K562 (cell line): ENCODE measurements at regions not wholly inside any gene's neighbourhood (a gene's known extent, or its start where the extent isn't known, plus 50 kb on each side); places are given as distances from the start of the nearest gene placed in this dataset.

Experiments
- ATAC-seq: fragments of 200-7000 bp; cut with Tn5 transposase; 3 replicates; pipeline ENCODE4 v1.9.1; 2020; ENCODE audit warnings: moderate library complexity
- BruUV-seq: library from RNA; stranded (reverse); fragments of 400-500 nt; replicated peaks from 2 replicates; lab custom pipeline; 2021; lab: Mats Ljungman, UMichigan
- CTCF ChIA-PET: fragments of 300-600 bp; formaldehyde crosslinking; extraction: SDS; loops from one replicate; lab custom pipeline; 2021; ENCODE audit warnings: low intra/inter-chr PET ratio; lab: Yijun Ruan, JAX
- POLR2A ChIA-PET: fragments of 300-600, 350-650 bp; sonication (Branson Sonifier 250); formaldehyde crosslinking; extraction: SDS; loops from one replicate; lab custom pipeline; 2021; ENCODE audit warnings: antibody characterized with exemption, inconsistent platforms; lab: Yijun Ruan, JAX
- DNase-seq, 4 experiments: peaks; one replicate each; pipeline versions ENCODE4 v3.0.0 to v3.0.0-alpha.2; 2011 to 2018; ENCODE audit warnings: low spot score in 3 of 4, mixed read lengths in 3 of 4; ENCODE audit errors: extremely low read depth in 1 of 4
- FAIRE-seq: peaks from 2 replicates; lab custom pipeline; 2011; peaks lifted over from hg19 to GRCh38; lab: Jason Lieb, UNC
- H2AFZ ChIP-seq: 2 replicates; pipeline ENCODE4 v1.6.0; 2011; ENCODE audit warnings: low read depth, low read length, control low read depth, inconsistent platforms
- H3K27ac ChIP-seq: fragments of 200-600 bp; 3 replicates; pipeline ENCODE4 v1.8.0; 2011; ENCODE audit warnings: low read depth, mild to moderate bottlenecking, control low read depth, inconsistent platforms, low read length, moderate library complexity, mixed read lengths; ENCODE audit errors: extremely low read depth
- H3K27me3 ChIP-seq, 2 experiments: fragments of 300-600 bp in 1 of 2; 2 replicates in 1 of 2; 3 replicates in 1 of 2; pipeline versions ENCODE4 v1.6.0 to v1.8.0; 2011; ENCODE audit warnings: inconsistent platforms in 2 of 2, low read length in 2 of 2, mild to moderate bottlenecking in 1 of 2, mixed read lengths in 1 of 2, moderate library complexity in 1 of 2; ENCODE audit not compliant: control insufficient read depth in 2 of 2, insufficient read depth in 2 of 2
- H3K36me3 ChIP-seq: fragments of 300-600 bp; 3 replicates; pipeline ENCODE4 v1.8.0; 2011; ENCODE audit warnings: mild to moderate bottlenecking, low read length, inconsistent platforms; ENCODE audit not compliant: control insufficient read depth, insufficient read depth
- H3K4me1 ChIP-seq, 2 experiments: fragments of 200-600 bp in 1 of 2; replicated peaks in 1 of 2; 2 replicates in 1 of 2; 3 replicates in 1 of 2; pipeline versions ENCODE4 v1.5.1 to v1.8.0; 2011; ENCODE audit warnings: inconsistent platforms in 2 of 2, low read length in 2 of 2, mild to moderate bottlenecking in 1 of 2, mixed read lengths in 1 of 2, moderate library complexity in 1 of 2; ENCODE audit not compliant: control insufficient read depth in 2 of 2, insufficient read depth in 2 of 2
- H3K4me2 ChIP-seq: 2 replicates; pipeline ENCODE4 v1.6.1; 2011; ENCODE audit warnings: low read length, control low read depth, inconsistent platforms, mixed read lengths; ENCODE audit not compliant: insufficient read depth
- H3K4me3 ChIP-seq: fragments of 200-600 bp; sonication (generic), shearing (Covaris generic); 2 replicates; pipeline ENCODE4 v1.5.1; 2016; ENCODE audit warnings: control low read depth, inconsistent platforms
- H3K79me2 ChIP-seq: fragments of 200-600 bp; 3 replicates; pipeline ENCODE4 v1.8.0; 2011; ENCODE audit warnings: low read length, inconsistent platforms; ENCODE audit not compliant: control insufficient read depth, insufficient read depth
- H3K9ac ChIP-seq, 2 experiments: 2 replicates each; pipeline versions ENCODE4 v1.6.0 to v1.6.1; 2011; ENCODE audit warnings: low read depth in 2 of 2, low read length in 2 of 2, control low read depth in 1 of 2, inconsistent platforms in 1 of 2, mild to moderate bottlenecking in 1 of 2, mixed read lengths in 1 of 2; ENCODE audit not compliant: insufficient read depth in 1 of 2
- H3K9me1 ChIP-seq: one replicate; pipeline ENCODE4 v1.6.0; 2011; ENCODE audit warnings: inconsistent platforms, mild to moderate bottlenecking, low read length, moderate library complexity; ENCODE audit not compliant: control insufficient read depth, insufficient read depth
- H3K9me3 ChIP-seq: replicated peaks from 2 replicates; pipeline ENCODE4 v1.5.1; 2011; ENCODE audit warnings: low read depth, low read length, inconsistent platforms; ENCODE audit not compliant: control insufficient read depth, insufficient read depth
- H4K20me1 ChIP-seq: replicated peaks from 2 replicates; pipeline ENCODE4 v1.6.1; 2011; ENCODE audit warnings: low read length, inconsistent platforms, mixed read lengths; ENCODE audit not compliant: control insufficient read depth, insufficient read depth
- ARHGAP35 ChIP-seq: fragments of 450-650 bp; IDR thresholded peaks from 2 replicates; pipeline ENCODE4 v1.6.1; 2018; ENCODE audit not compliant: partially characterized antibody
- CBFA2T2 ChIP-seq: fragments of 450-650 bp; conservative IDR thresholded peaks from 2 replicates; pipeline ENCODE4 v1.6.1; 2017; ENCODE audit warnings: mild to moderate bottlenecking
- E2F5 ChIP-seq: sonication (generic); formaldehyde crosslinking; IDR thresholded peaks from 2 replicates; pipeline ENCODE4 v1.8.0; 2022; ENCODE audit warnings: mild to moderate bottlenecking, missing genetic modification reagents
- TFE3 ChIP-seq: fragments of 450-650 bp; formaldehyde crosslinking; IDR thresholded peaks from 2 replicates; pipeline ENCODE4 v1.4.0; 2020; ENCODE audit warnings: mild to moderate bottlenecking, mixed read lengths
- WGBS: fragments of 100-300 bp; shearing (Covaris generic); methylation state at CpG from one replicate; pipeline ENCODE4 v1.1.6; 2016; ENCODE audit warnings: low coverage, mixed read lengths; ENCODE audit not compliant: insufficient coverage; ENCODE audit errors: missing lambda C conversion rate; 5-methylcytosine and 5-hydroxymethylcytosine counted together
- in situ Hi-C: fragments of 300-500 bp; cut with MboI; formaldehyde crosslinking; loops from 4 replicates; pipeline ENCODE4 v1.15.0; 2018; ENCODE audit warnings: inconsistent platforms, mixed read lengths
- intact Hi-C: fragments of 100-400 bp; cut with micrococcal nuclease; formaldehyde crosslinking; loops from 2 replicates; pipeline ENCODE4 v1.14.2; 2022

- H3K9ac ChIP-seq = no peak overlapping the region
- 0% methylated on average over 1 of the region's 1 CpG for WGBS
- H3K4me3 ChIP-seq = no peak overlapping the region
- no peaks in the 10 kb centered on the region for H3K9me1 ChIP-seq
- no peaks in the 10 kb centered on the region; the same call in 1 of the 2 replicates for H3K9me3 ChIP-seq
- in situ Hi-C loops = no loop called here
- FAIRE-seq (no peak), DNase-seq (no peak), ATAC-seq (no peak)
- no peaks in the 10 kb centered on the region for H3K27me3 ChIP-seq
- no peaks in the 10 kb centered on the region for H3K36me3 ChIP-seq
- H3K27ac ChIP-seq = no peak overlapping the region
- BruUV-seq = no TSS peak
- H2AFZ ChIP-seq = no peak overlapping the region
- intact Hi-C loops = no loop called here
- no peaks in the 10 kb centered on the region for H3K4me1 ChIP-seq
- ChIA-PET POLR2A (no interaction called here), CTCF (no interaction called here)
- TF ChIP-seq ARHGAP35 (no peak), CBFA2T2 (0 out of 2 replicates have a peak, but pooled peaks have one; percentile 9), E2F5 (CRISPR knock-in tag) (no peak), TFE3 (CRISPR knock-in tag) (peak; percentile 91)
- H3K79me2 ChIP-seq = no peaks in the 10 kb centered on the region
- H4K20me1 ChIP-seq = no peaks in the 10 kb centered on the region
- no peak overlapping the region for H3K4me2 ChIP-seq
Observed at GRCh38 chr6:8814440-8815000, 379.2 kb upstream of the SLC35B3 start.
